SK-N-SH treated with all-trans-retinoic acid at 6 μM for 48 hours (cell line): ENCODE measurements at regions not wholly inside any gene's neighbourhood (a gene's known extent, or its start where the extent isn't known, plus 50 kb on each side); places are given as distances from the start of the nearest gene placed in this dataset.

ENCODE experiments used
- ARNTL ChIP-seq: fragments of 450-650 bp; formaldehyde crosslinking; IDR thresholded peaks from 2 replicates; pipeline ENCODE4 v1.5.0; 2020; ENCODE audit warnings: low read depth, mild to moderate bottlenecking, moderate library complexity, borderline replicate concordance
- CREB5 ChIP-seq: fragments of 250-450 bp; sonication (Bioruptor Pico); IDR thresholded peaks from 2 replicates; pipeline ENCODE4 v1.5.1; 2020; ENCODE audit warnings: low read depth, mild to moderate bottlenecking, moderate library complexity
- CSDC2 ChIP-seq: fragments of 250-450 bp; sonication (Bioruptor Pico); IDR thresholded peaks from 2 replicates; pipeline ENCODE4 v1.5.0; 2020; ENCODE audit warnings: mild to moderate bottlenecking, moderate library complexity
- ESRRG ChIP-seq: fragments of 250-450 bp; sonication (Bioruptor Pico); IDR thresholded peaks from 2 replicates; pipeline ENCODE4 v1.6.1; 2021; ENCODE audit warnings: mild to moderate bottlenecking
- GLIS3 ChIP-seq: fragments of 250-450 bp; sonication (Bioruptor Pico); IDR thresholded peaks from 2 replicates; pipeline ENCODE4 v1.5.0; 2020; ENCODE audit warnings: mild to moderate bottlenecking, moderate library complexity
- OSR1 ChIP-seq: fragments of 250-450 bp; sonication (Bioruptor Pico); IDR thresholded peaks from 2 replicates; pipeline ENCODE4 v1.8.0; 2022; ENCODE audit warnings: moderate library complexity, mild to moderate bottlenecking, inconsistent platforms
- PATZ1 ChIP-seq: fragments of 250-450 bp; sonication (Bioruptor Pico); IDR thresholded peaks from 2 replicates; pipeline ENCODE4 v1.8.0; 2020; ENCODE audit warnings: mild to moderate bottlenecking, moderate library complexity, borderline replicate concordance
- POU6F1 ChIP-seq: fragments of 250-450 bp; sonication (Bioruptor Pico); IDR thresholded peaks from 2 replicates; pipeline ENCODE4 v1.8.0; 2021; ENCODE audit warnings: low read depth, mild to moderate bottlenecking, moderate library complexity, borderline replicate concordance
- RARB ChIP-seq: fragments of 250-450 bp; sonication (Bioruptor Pico); IDR thresholded peaks from 2 replicates; pipeline ENCODE4 v1.8.0; 2021; ENCODE audit warnings: mild to moderate bottlenecking, moderate library complexity
- SNAI2 ChIP-seq: fragments of 250-450 bp; sonication (Bioruptor Pico); IDR thresholded peaks from 2 replicates; pipeline ENCODE4 v1.5.0; 2020; ENCODE audit warnings: mild to moderate bottlenecking, moderate library complexity
- ZFP3 ChIP-seq: fragments of 250-450 bp; sonication (Bioruptor Pico); IDR thresholded peaks from 2 replicates; pipeline ENCODE4 v1.5.0; 2020; ENCODE audit warnings: mild to moderate bottlenecking, moderate library complexity
- ZFP30 ChIP-seq: fragments of 450-650 bp; formaldehyde crosslinking; IDR thresholded peaks from 2 replicates; pipeline ENCODE4 v1.5.0; 2022; ENCODE audit warnings: mild to moderate bottlenecking, moderate library complexity
- ZNF565 ChIP-seq: fragments of 450-650 bp; formaldehyde crosslinking; conservative IDR thresholded peaks from 2 replicates; pipeline ENCODE4 v1.5.0; 2020; ENCODE audit warnings: low read depth, mild to moderate bottlenecking, moderate library complexity
- ZNF8 ChIP-seq: fragments of 450-650 bp; formaldehyde crosslinking; IDR thresholded peaks from 2 replicates; pipeline ENCODE4 v1.5.0; 2020; ENCODE audit warnings: mild to moderate bottlenecking, moderate library complexity

GRCh38 chr1:229138058-229138457 lies 132.9 kb upstream of the RAB4A start:
- no peak for TF ChIP-seq ZNF8 (CRISPR knock-in tag)
- TF ChIP-seq ARNTL: no peak
- no peak for TF ChIP-seq ZNF565
- no peak for TF ChIP-seq CSDC2 (CRISPR knock-in tag)
- no peak for TF ChIP-seq CREB5 (CRISPR knock-in tag)
- no peak for TF ChIP-seq GLIS3 (CRISPR knock-in tag)
- TF ChIP-seq SNAI2 (CRISPR knock-in tag): no peak
- TF ChIP-seq ZFP30: no peak
- TF ChIP-seq PATZ1: no peak
- TF ChIP-seq ESRRG (CRISPR knock-in tag): no peak
- TF ChIP-seq ZFP3: no peak
- no peak for TF ChIP-seq POU6F1
- no peak for TF ChIP-seq OSR1 (CRISPR knock-in tag)
- TF ChIP-seq RARB (CRISPR knock-in tag): no peak
